Mesenchymal stem cell (in vitro differentiated cells and primary cell): ENCODE measurements at regions not wholly inside any gene's neighbourhood (a gene's known extent, or its start where the extent isn't known, plus 50 kb on each side); places are given as distances from the start of the nearest gene placed in this dataset.
"Not testable (repeated sequence)": the region's sequence is repeated elsewhere in the genome, so short reads cannot be mapped to it uniquely, and the experiment has no call there.

ENCODE experiments used
- DNase-seq: peaks from one replicate; pipeline ENCODE4 v3.0.0-alpha.2; 2013
- H2AFZ ChIP-seq: one replicate; pipeline ENCODE4 v1.6.1; 2013; ENCODE audit warnings: low read depth, mild to moderate bottlenecking, control low read depth, inconsistent platforms, low read length, moderate library complexity
- H2AK5ac ChIP-seq: 2 replicates; pipeline ENCODE4 v1.6.1; 2013; ENCODE audit warnings: low read length, moderate library complexity, mild to moderate bottlenecking, inconsistent platforms; ENCODE audit not compliant: severe bottlenecking
- H2BK120ac ChIP-seq: one replicate; pipeline ENCODE4 v1.6.1; 2013; ENCODE audit warnings: low read depth, mild to moderate bottlenecking, inconsistent platforms, low read length, moderate library complexity
- H2BK12ac ChIP-seq, 2 experiments: one replicate each; pipeline ENCODE4 v1.6.1; 2013; ENCODE audit warnings: inconsistent platforms in 2 of 2, low read length in 2 of 2, mild to moderate bottlenecking in 2 of 2, moderate library complexity in 2 of 2, control low read depth in 1 of 2
- H2BK15ac ChIP-seq: one replicate; pipeline ENCODE4 v1.6.1; 2013; ENCODE audit warnings: mild to moderate bottlenecking, low read depth, inconsistent platforms; ENCODE audit not compliant: poor library complexity, severe bottlenecking
- H2BK5ac ChIP-seq: 2 replicates; pipeline ENCODE4 v1.6.1; 2013; ENCODE audit warnings: low read depth, mild to moderate bottlenecking, low read length, control low read depth, inconsistent platforms; ENCODE audit not compliant: poor library complexity, severe bottlenecking
- H3K14ac ChIP-seq, 2 experiments: one replicate each; pipeline ENCODE4 v1.6.1; 2013; ENCODE audit warnings: inconsistent platforms in 2 of 2, low read length in 2 of 2, control low read depth in 1 of 2, mild to moderate bottlenecking in 1 of 2, moderate library complexity in 1 of 2
- H3K18ac ChIP-seq, 2 experiments: one replicate each; pipeline ENCODE4 v1.6.1; 2013; ENCODE audit warnings: inconsistent platforms in 2 of 2, low read length in 2 of 2, control low read depth in 1 of 2, low read depth in 1 of 2, mild to moderate bottlenecking in 1 of 2
- H3K23ac ChIP-seq, 2 experiments: one replicate each; pipeline ENCODE4 v1.6.1; 2013; ENCODE audit warnings: inconsistent platforms in 2 of 2, low read length in 2 of 2, mild to moderate bottlenecking in 2 of 2, moderate library complexity in 2 of 2, control low read depth in 1 of 2
- H3K27ac ChIP-seq: 2 replicates; pipeline ENCODE4 v1.5.1; 2013; ENCODE audit warnings: mild to moderate bottlenecking, moderate library complexity, low read length, control low read depth, inconsistent platforms; ENCODE audit not compliant: poor library complexity, severe bottlenecking
- H3K27me3 ChIP-seq, 2 experiments: 2 replicates each; pipeline versions ENCODE4 v1.6.1 to v1.7.0; 2013; ENCODE audit warnings: low read length in 2 of 2, mild to moderate bottlenecking in 2 of 2, moderate library complexity in 2 of 2, control low read depth in 1 of 2, inconsistent platforms in 1 of 2; ENCODE audit not compliant: control insufficient read depth in 1 of 2, insufficient read depth in 1 of 2
- H3K36me3 ChIP-seq, 2 experiments: 2 replicates each; pipeline versions ENCODE4 v1.6.1 to v1.7.0; 2013; ENCODE audit warnings: low read length in 2 of 2, control low read depth in 1 of 2, inconsistent platforms in 1 of 2, low read depth in 1 of 2, mild to moderate bottlenecking in 1 of 2; ENCODE audit not compliant: insufficient read depth in 2 of 2, control insufficient read depth in 1 of 2
- H3K4ac ChIP-seq, 2 experiments: one replicate each; pipeline ENCODE4 v1.6.1; 2013; ENCODE audit warnings: inconsistent platforms in 2 of 2, low read length in 2 of 2, mild to moderate bottlenecking in 2 of 2, moderate library complexity in 2 of 2, control low read depth in 1 of 2, low read depth in 1 of 2
- H3K4me1 ChIP-seq: 2 replicates; pipeline ENCODE4 v1.6.1; 2013; ENCODE audit warnings: low read depth, low read length, control low read depth; ENCODE audit not compliant: control insufficient read depth, insufficient read depth
- H3K4me2 ChIP-seq: 2 replicates; pipeline ENCODE4 v1.6.1; 2013; ENCODE audit warnings: low read length, mild to moderate bottlenecking, inconsistent platforms; ENCODE audit not compliant: poor library complexity, severe bottlenecking
- H3K4me3 ChIP-seq, 2 experiments: 2 replicates each; pipeline versions ENCODE4 v1.5.1 to v1.7.0; 2013; ENCODE audit warnings: low read length in 2 of 2, mild to moderate bottlenecking in 2 of 2, control low read depth in 1 of 2, low read depth in 1 of 2; ENCODE audit not compliant: insufficient read depth in 1 of 2
- H3K79me1 ChIP-seq: replicated peaks from 2 replicates; pipeline ENCODE4 v1.6.1; 2013; ENCODE audit warnings: mild to moderate bottlenecking, control low read depth, low read length, inconsistent platforms; ENCODE audit not compliant: poor library complexity, severe bottlenecking
- H3K9ac ChIP-seq: 2 replicates; pipeline ENCODE4 v1.7.0; 2013; ENCODE audit warnings: mild to moderate bottlenecking, low read length, moderate library complexity
- H3K9me3 ChIP-seq: 2 replicates; pipeline ENCODE4 v1.7.0; 2013; ENCODE audit warnings: mild to moderate bottlenecking, low read length; ENCODE audit not compliant: control insufficient read depth
- H4K8ac ChIP-seq: one replicate; pipeline ENCODE4 v1.6.1; 2013; ENCODE audit warnings: inconsistent platforms, mild to moderate bottlenecking, low read length, moderate library complexity
- H4K91ac ChIP-seq: one replicate; pipeline ENCODE4 v1.6.1; 2013; ENCODE audit warnings: mild to moderate bottlenecking, low read length, inconsistent platforms
- WGBS: methylation state at CpG from one replicate; pipeline ENCODE4 v1.1.7; 2013; ENCODE audit warnings: mixed read lengths; 5-methylcytosine and 5-hydroxymethylcytosine counted together

DNA sequence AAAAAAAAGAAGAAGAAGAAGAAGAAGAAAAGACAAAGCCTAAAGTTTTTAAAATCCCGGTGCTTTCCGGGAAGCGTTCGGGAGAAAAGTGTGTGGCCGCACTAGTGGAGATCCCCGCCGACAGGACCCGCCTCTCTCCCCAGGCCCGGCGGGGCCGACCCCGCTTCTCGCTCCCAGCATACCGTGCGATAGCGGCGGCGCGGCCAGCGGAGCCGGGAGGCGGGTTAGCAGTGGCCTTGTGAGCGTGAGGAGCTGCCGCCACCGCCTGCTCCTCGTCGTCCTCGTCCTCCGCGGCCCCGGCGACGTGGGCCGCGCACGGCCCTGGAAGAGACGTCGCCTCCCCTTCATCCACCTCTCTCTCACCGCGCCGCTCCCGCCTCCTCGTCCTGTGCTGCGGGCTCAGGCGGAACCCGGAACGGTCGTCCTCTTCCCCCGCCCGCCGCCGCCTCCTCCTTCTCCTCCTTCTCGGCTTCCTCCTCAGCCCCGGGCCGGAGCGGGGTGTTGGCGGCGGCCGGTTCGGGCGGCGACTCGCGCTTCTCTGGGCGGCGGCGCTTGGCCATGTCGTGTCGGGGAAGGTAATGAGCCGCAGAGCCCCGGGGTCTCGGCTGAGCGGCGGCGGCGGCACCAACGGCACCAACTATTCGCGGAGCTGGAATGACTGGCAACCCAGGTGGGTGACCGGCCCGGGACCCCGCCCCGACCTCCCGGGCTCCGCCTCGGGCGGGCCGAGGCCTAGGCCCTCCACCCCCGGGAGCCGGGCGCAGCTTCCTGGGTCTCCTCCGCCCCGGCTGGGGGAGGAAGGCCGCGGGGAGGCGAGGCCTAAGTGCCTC is 62.6 kb upstream of the CDR2 start:
- H3K36me3 ChIP-seq, H2AK5ac ChIP-seq, H2BK12ac ChIP-seq, H3K27me3 ChIP-seq, H3K9me3 ChIP-seq, H3K4me1 ChIP-seq, H3K79me1 ChIP-seq, H4K8ac ChIP-seq: not testable (repeated sequence)
- Histone ChIP-seq H2BK15ac (peak overlapping the region; percentile 28), H4K91ac (peak overlapping the region; percentile 80), H3K4me2 (peak overlapping the region; percentile 53), H3K18ac (peak overlapping the region; percentile 90 to 92), H2BK120ac (peak overlapping the region; percentile 73), H3K23ac (peak overlapping the region in 1 of 2 experiments; percentile 69), H3K4me3 (peak overlapping the region; percentile 78 to 81), H3K4ac (peak overlapping the region; percentile 64 to 79), H3K14ac (peak overlapping the region in 1 of 2 experiments; percentile 98), H2BK5ac (peak overlapping the region; percentile 86), H3K27ac (peak overlapping the region; percentile 60), H2AFZ (peak overlapping the region; percentile 85), H3K9ac (peak overlapping the region; percentile 89)
- WGBS, result 0% methylated on average over 27 of the region's 96 CpGs
- DNase-seq, result peak; percentile 84

DNA sequence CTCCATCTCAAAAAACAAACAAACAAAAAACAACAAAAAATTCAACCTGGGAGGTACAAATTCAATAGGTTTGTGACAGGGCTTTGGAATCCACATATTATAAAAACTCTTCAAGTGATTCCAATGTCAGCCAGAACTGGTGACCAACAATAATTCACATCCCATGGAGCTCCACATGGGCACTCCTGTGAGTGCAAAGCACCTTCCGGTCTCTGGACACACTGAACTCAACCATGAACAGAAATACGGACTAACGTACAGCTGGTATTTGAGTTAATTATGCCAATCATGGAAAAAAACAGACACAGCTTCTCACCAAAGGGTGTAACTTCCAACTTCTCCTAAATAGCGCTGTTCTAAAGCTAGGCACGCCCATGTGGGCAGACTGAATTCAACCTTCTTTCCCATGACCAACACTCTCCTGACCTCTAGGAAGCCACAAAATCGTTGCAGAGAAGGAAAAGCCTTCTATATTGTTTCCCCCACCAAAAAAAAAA is 62.0 kb upstream of the CDR2 start:
- H3K4ac ChIP-seq, DNase-seq, H3K27me3 ChIP-seq, H3K4me1 ChIP-seq, H2BK120ac ChIP-seq, H3K18ac ChIP-seq, H2BK5ac ChIP-seq, H3K4me2 ChIP-seq, H3K36me3 ChIP-seq, H2BK15ac ChIP-seq, H3K14ac ChIP-seq, H2BK12ac ChIP-seq, H3K23ac ChIP-seq, H2AFZ ChIP-seq, H3K79me1 ChIP-seq, H4K91ac ChIP-seq, H2AK5ac ChIP-seq, H3K9me3 ChIP-seq, H4K8ac ChIP-seq: not testable (repeated sequence)
- WGBS, result no CpG with 5 or more reads among the region's 6 CpGs
- H3K4me3 ChIP-seq, result peak overlapping the region in 1 of 2 experiments; percentile 78
- peak overlapping the region; percentile 89 for H3K9ac ChIP-seq
- H3K27ac ChIP-seq, result peak overlapping the region; percentile 60

DNA sequence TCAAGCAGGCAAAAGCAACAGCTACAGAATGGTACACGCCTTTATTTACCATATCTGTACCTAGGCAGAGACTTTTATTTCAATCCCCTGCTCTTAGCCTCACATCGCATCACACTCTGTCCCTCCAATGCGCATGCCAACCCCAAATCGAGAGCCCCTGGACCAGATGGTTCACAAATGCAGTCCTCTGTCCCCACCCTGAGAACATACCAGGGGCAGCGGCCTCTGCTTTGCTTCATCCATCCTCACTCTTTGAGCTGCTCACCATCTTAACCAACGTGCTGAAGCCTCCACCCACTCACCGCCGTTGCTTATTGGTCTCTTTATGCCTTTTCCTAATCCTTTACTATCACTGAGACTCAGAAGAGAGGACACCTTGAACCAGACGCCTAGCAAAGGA is 56.9 kb upstream of the CDR2 start:
- not testable (repeated sequence) for H2BK120ac ChIP-seq

DNA sequence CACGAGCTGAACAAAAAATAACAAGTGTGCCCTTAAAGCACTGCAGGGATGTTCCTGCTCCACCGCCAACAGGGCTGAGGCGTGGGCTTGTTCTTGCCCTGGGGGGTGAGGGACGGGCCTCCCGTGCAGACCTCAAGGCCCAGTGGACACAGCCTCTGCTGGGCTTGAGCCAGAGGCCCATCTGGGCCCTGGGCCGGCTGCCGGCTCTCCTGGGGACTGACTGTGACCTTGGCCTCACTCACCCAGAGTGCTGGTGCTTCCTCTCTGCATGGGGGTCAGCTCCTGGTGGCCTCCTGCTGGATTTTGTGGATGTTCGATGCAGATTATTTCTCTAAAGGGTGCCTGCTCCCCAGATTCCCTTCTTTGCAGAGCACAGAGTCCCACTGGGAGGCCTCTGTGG is 54.2 kb upstream of the CDR2 start:
- Histone ChIP-seq H3K18ac (no peak overlapping the region), H3K9ac (no peak overlapping the region), H3K4me2 (no peak overlapping the region), H3K4me1 (peaks cover 7% of the 10 kb centered on the region), H2BK12ac (no peak overlapping the region), H2BK5ac (no peak overlapping the region), H3K23ac (no peak overlapping the region), H4K8ac (no peak overlapping the region), H4K91ac (no peak overlapping the region), H3K14ac (no peak overlapping the region), H3K79me1 (peaks cover 6% of the 10 kb centered on the region), H3K36me3 (peaks cover 19 to 47% of the 10 kb centered on the region in 2 experiments), H3K4me3 (no peak overlapping the region), H2BK120ac (no peak overlapping the region), H3K27me3 (no peaks in the 10 kb centered on the region), H3K9me3 (no peaks in the 10 kb centered on the region), H3K27ac (no peak overlapping the region), H3K4ac (no peak overlapping the region), H2AK5ac (no peak overlapping the region), H2BK15ac (no peak overlapping the region), H2AFZ (no peak overlapping the region)
- WGBS, result 96% methylated on average over 8 of the region's 8 CpGs
- DNase-seq, result no peak

More for the DNA sequence above, 56.9 kb upstream of the CDR2 start:
- not testable (repeated sequence) for DNase-seq, H3K14ac ChIP-seq, H2AK5ac ChIP-seq, H3K4me3 ChIP-seq, H3K4ac ChIP-seq, H3K79me1 ChIP-seq, H2BK12ac ChIP-seq, H3K18ac ChIP-seq, H3K4me1 ChIP-seq, H3K27me3 ChIP-seq, H3K9me3 ChIP-seq, H3K23ac ChIP-seq, H3K27ac ChIP-seq, H3K4me2 ChIP-seq, H4K91ac ChIP-seq, H2BK15ac ChIP-seq, H3K9ac ChIP-seq, H2AFZ ChIP-seq, H4K8ac ChIP-seq, H2BK5ac ChIP-seq
- 98% methylated on average over 5 of the region's 9 CpGs for WGBS
- H3K36me3 ChIP-seq, result peaks cover 19 to 23% of the 10 kb centered on the region in 2 experiments
